GM13977 (cell line): ENCODE measurements at regions not wholly inside any gene's neighbourhood (a gene's known extent, or its start where the extent isn't known, plus 50 kb on each side); places are given as distances from the start of the nearest gene placed in this dataset.

ENCODE experiments used
- DNase-seq: peaks from one replicate; pipeline ENCODE4 v3.0.0; 2012; ENCODE audit warnings: low spot score
- CTCF ChIP-seq: IDR thresholded peaks from 2 replicates; pipeline ENCODE4 v1.5.1; 2012; ENCODE audit warnings: mild to moderate bottlenecking, control low read depth; ENCODE audit not compliant: insufficient read depth; ENCODE audit errors: extremely low read depth, missing control alignments
- in situ Hi-C: fragments of 300-500 bp; cut with MboI; formaldehyde crosslinking; loops from one replicate; pipeline ENCODE4 v1.12.0; 2022; ENCODE audit warnings: low sequenced_read_pairs, low pct_unique_long_range_greater_than_20kb, mixed read lengths, inconsistent platforms; ENCODE audit not compliant: unreplicated experiment

DNA sequence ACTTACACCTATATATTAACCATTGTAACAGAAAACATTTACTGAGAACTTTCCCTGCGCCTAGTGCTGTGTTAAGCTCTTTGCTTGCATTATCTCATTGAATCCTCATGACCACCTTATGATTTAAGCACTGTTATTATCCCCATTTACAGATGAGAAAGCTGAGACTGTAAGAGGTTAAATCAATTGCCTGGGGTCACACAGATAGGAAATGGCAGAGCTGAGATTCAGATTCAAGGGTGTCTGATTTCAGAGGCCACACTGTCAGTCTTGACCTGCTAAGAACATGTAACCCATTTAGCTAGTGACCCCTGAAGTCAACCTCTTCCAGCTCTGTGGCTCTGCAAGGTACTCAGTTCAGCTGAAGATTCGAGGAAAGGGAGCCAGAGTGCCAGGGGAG, 143.9 kb downstream of the TLE3 start:
- TF ChIP-seq CTCF: no peak
- in situ Hi-C loops: no loop called here
- no peak for DNase-seq

GRCh38 chr15:69954666-69955065, 143.1 kb downstream of the TLE3 start:
- in situ Hi-C loops: no loop called here
- no peak for DNase-seq
- TF ChIP-seq CTCF: no peak

DNA sequence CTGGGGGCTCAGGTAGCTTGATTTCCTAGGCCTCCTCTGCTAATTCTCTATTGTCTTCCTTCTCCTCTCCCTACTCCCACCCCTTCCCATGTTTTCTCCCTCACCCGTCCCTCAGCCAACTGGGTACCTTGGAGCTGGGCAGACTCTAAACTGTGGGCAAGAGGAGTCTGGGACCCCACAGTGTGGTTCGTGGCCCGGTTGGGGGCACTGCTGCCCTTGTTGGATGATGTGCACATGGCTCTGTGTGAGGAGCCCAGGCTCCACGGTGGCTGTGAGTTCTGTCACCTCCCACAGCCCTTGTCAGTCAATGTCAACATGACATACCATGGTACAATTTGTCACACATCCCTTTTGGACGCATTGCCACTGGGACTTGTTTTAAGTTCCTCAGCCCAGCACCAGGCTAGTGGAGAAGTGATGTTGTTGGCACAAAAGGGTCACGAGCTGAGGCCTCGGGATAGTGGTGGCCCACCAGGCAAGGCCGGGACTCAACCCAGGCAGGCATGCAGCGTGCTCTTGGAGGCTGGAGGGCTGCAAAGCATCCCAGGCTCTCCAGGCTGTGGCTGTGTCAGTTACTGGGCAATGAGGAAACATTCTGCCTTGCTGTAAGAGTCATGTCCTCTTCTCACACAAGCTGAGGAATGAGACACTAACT, 142.3 kb downstream of the TLE3 start:
- no peak for DNase-seq
- in situ Hi-C loops: no loop called here
- TF ChIP-seq CTCF: no peak

DNA sequence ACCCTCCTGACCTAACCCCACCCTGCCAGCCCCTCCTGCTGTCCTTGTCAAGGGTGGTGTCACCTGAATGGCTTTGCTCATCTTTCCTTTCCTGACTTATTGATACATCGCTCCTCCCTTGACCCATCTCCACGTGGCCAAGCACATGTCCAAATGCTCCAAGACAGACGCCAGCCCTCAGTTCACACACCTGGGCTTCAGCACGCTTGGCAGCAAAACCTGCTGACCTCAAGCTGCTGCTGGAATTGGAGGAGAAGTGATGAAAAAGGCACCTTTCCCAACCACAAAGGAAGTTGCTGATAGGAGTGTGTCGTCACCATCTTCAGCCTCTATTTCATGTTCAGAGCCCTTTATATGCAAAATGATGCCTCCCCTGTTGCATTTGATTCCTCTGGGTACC, 141.3 kb downstream of the TLE3 start:
- TF ChIP-seq CTCF: no peak
- in situ Hi-C loops: no loop called here
- no peak for DNase-seq

DNA sequence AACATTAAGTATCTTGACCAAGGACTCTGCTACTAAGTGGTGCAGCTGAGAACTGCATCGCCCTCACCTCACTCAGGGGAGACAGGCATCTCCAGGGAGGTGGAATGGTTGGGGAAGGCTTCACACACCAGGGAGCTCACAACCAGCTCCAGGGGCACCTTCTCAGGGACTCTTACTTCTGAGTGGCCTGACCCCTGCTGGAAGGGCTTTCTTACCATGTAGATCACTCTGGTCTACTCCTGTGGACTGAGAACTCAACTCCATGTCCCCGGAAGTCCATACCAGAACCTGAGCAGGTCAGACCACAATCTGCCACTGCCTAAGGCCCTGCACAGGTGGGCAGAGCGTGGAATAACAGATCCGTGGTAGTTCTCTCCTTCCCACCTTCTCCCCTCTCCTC, 140.5 kb downstream of the TLE3 start:
- in situ Hi-C loops: no loop called here
- no peak for TF ChIP-seq CTCF
- no peak for DNase-seq

GRCh38 chr15:69958496-69959084, 139.1 kb downstream of the TLE3 start:
- in situ Hi-C loops: no loop called here
- TF ChIP-seq CTCF: no peak
- no peak for DNase-seq

DNA sequence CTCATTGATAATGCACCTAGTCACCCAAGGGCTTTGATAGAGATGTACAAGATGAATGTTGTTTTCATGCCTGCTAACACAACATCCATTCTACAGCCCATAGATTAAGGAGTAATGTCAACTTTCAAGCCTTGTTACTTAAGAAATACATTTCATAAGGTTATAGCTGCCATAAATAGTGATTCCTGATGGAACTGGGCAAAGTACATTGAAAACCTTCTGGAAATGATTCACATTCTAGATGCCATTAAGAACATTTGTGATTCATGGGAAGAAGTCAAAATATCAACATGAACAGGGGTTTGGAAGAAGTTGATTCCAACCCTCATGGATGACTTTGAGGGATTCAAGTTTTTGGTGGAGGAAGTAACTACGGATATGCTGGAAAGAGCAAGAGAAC, 135.2 kb downstream of the TLE3 start:
- DNase-seq: no peak
- in situ Hi-C loops: no loop called here
- no peak for TF ChIP-seq CTCF
